ENCODE measurements at regions not wholly inside any gene's neighbourhood (a gene's known extent, or its start where the extent isn't known, plus 50 kb on each side); places are given as distances from the start of the nearest gene placed in this dataset.

- no peak for DNase-seq
Observed at GRCh38 chr12:107351109-107351508, 257.8 kb upstream of the CRY1 start.

GRCh38 chr12:107351713-107352112 is 258.4 kb upstream of the CRY1 start:
- no peak for DNase-seq

GRCh38 chr12:107352347-107353081 is 259.2 kb upstream of the CRY1 start:
- no peak for DNase-seq

- DNase-seq, result no peak
Observed at GRCh38 chr12:107353312-107353711, 260.0 kb upstream of the CRY1 start.

- peak in 1 of 3 experiments; percentile 11 for DNase-seq
Observed at GRCh38 chr12:107355004-107355565, 261.7 kb upstream of the CRY1 start.

- DNase-seq, result no peak
Observed at GRCh38 chr12:107355612-107356011, 262.3 kb upstream of the CRY1 start.

- DNase-seq, result peak in 1 of 3 experiments; percentile 38
Observed at GRCh38 chr12:107356266-107356936, 263.1 kb upstream of the CRY1 start.

- no peak for DNase-seq
Observed at GRCh38 chr12:107356937-107357295, 263.6 kb upstream of the CRY1 start.

- DNase-seq, result no peak
Observed at GRCh38 chr12:107359382-107359781, 266.0 kb upstream of the CRY1 start.

- DNase-seq, result no peak
Observed at GRCh38 chr12:107360033-107360432, 266.7 kb upstream of the CRY1 start.

GRCh38 chr12:107360482-107360881 is 267.1 kb upstream of the CRY1 start:
- no peak for DNase-seq

- no peak for DNase-seq
Observed at GRCh38 chr12:107361970-107362369, 268.6 kb upstream of the CRY1 start.

- peak in 2 of 3 experiments; percentile 35 to 81 for DNase-seq
Observed at GRCh38 chr12:107362960-107363359, 269.6 kb upstream of the CRY1 start.

- DNase-seq, result no peak
Observed at GRCh38 chr12:107364875-107365518, 271.6 kb upstream of the CRY1 start.

- DNase-seq, result no peak
Observed at GRCh38 chr12:107365703-107366102, 272.4 kb upstream of the CRY1 start.

- no peak for DNase-seq
Observed at GRCh38 chr12:107366322-107366721, 273.0 kb upstream of the CRY1 start.

GRCh38 chr12:107368586-107368985 is 275.2 kb upstream of the CRY1 start:
- no peak for DNase-seq

- no peak for DNase-seq
Observed at GRCh38 chr12:107369006-107369405, 275.7 kb upstream of the CRY1 start.

GRCh38 chr12:107369679-107370078 is 276.3 kb upstream of the CRY1 start:
- DNase-seq, result no peak

- no peak for DNase-seq
Observed at GRCh38 chr12:107372229-107372658, 278.9 kb upstream of the CRY1 start.

GRCh38 chr12:107373238-107373809 is 280.0 kb upstream of the CRY1 start:
- DNase-seq, result no peak

- no peak for DNase-seq
Observed at GRCh38 chr12:107374161-107374840, 281.0 kb upstream of the CRY1 start.

- DNase-seq, result no peak
Observed at GRCh38 chr12:107375231-107375630, 281.9 kb upstream of the CRY1 start.
